ENCODE measurements at regions not wholly inside any gene's neighbourhood (a gene's known extent, or its start where the extent isn't known, plus 50 kb on each side); places are given as distances from the start of the nearest gene placed in this dataset.
"Not testable (repeated sequence)": the region's sequence is repeated elsewhere in the genome, so short reads cannot be mapped to it uniquely, and the experiment has no call there.

DNA sequence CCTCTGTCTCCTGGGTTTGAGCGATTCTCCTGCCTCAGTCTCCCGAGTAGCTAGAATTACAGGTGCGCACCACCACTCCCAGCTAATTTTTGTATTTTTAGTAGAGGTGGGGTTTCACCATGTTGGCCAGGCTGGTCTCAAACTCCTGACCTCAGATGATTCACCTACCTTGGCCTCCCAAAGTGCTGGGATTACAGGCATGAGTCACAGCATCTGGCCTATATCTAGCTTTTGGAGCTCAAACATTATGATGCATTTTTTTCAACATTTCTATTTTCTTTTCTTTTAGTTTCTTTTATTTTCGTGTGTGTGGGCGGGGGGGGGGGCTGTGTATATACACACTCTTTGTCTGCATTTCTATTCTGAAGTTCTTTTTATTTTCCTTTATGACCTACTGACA, 85.6 kb upstream of the PEG3 start:
- ATAC-seq; POLR2A ChIA-PET; DNase-seq; H3K4me3 Mint-ChIP-seq; H3K27ac Mint-ChIP-seq; H3K4me1 Mint-ChIP-seq (ENCODE audit: low read depth); H3K36me3 Mint-ChIP-seq (ENCODE audit: low read depth); CTCF ChIA-PET; H3K27me3 Mint-ChIP-seq (ENCODE audit: low read depth): not testable (repeated sequence)
- peaks cover 67% of the 10 kb centered on the region for H3K9me3 Mint-ChIP-seq (ENCODE audit: insufficient read depth)

DNA sequence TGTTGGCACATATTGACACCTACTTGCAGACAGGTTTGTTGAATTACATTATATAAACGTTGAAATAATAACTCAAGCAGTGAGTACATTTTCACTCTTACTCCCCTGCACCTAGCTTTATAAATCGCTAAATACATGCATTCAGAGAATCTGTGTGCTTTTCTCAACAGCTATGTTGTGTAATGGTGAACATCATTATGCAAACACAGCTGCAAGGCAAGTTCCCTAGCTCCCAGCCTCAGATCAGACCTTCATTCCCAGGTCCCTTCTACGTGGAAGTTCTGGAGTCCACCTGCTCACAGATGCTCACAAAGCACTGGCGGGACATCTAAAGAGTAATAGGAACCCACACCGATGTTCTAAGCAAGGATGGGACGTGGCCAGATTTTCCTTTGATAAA, 86.8 kb upstream of the PEG3 start:
- ChIA-PET POLR2A (no interaction called here), CTCF (no interaction called here)
- Mint-ChIP-seq H3K9me3 (ENCODE audit: insufficient read depth) (peaks cover 70% of the 10 kb centered on the region), H3K27me3 (ENCODE audit: low read depth) (no peaks in the 10 kb centered on the region), H3K36me3 (ENCODE audit: low read depth) (peaks cover 2% of the 10 kb centered on the region), H3K4me1 (ENCODE audit: low read depth) (no peaks in the 10 kb centered on the region), H3K4me3 (no peak overlapping the region), H3K27ac (no peak overlapping the region)
- no peak for ATAC-seq
- no peak for DNase-seq

GRCh38 chr19:56927791-56928207, 87.3 kb upstream of the PEG3 start:
- ATAC-seq (no peak), DNase-seq (no peak)
- Mint-ChIP-seq H3K9me3 (ENCODE audit: insufficient read depth) (peaks cover 70% of the 10 kb centered on the region), H3K27ac (no peak overlapping the region), H3K27me3 (ENCODE audit: low read depth) (no peaks in the 10 kb centered on the region), H3K4me3 (no peak overlapping the region), H3K36me3 (ENCODE audit: low read depth) (peaks cover 2% of the 10 kb centered on the region), H3K4me1 (ENCODE audit: low read depth) (no peaks in the 10 kb centered on the region)
- ChIA-PET CTCF (no interaction called here), POLR2A (no interaction called here)

DNA sequence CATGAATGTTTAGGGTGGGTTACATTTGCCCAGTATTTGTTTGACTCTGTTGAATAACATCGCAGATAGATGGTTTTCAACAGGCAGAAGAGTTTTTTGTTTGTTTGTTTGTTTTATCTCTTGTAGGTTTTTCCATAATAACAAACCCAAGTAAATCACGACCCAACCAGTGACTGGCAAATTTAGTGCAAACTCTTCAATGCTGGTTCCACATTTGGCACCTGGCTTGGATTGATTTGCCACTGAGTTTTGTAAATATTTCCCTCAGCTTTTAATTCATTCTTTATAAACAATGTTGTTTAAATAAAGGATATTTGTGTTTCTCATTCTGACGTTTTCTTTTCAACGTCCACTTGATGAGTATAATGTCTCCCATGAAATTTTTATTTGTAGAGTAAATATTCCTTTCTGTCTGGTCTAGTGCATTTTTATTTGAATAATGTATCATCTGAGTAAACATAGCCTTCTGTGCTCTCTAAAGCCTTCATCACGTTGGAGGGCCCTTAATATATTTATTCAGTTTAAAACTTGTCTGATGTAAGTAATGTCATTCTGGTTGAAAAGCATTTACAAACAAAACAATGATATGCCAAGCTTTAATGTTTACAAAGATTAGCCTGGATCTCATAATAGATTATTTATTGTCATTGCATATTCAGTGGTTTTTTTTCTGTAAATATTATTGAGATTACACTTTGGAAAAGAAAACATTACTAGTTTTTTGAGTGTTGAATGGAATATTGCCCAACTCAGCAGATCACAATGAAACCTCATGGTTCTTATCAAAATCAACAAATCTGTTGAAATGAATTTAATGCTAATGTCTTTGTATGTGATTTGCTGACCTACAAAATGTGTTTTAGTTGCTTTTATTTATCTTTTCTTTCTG, 90.4 kb upstream of the PEG3 start:
- no peak for DNase-seq
- ATAC-seq, result no peak
- Mint-ChIP-seq H3K4me1 (ENCODE audit: low read depth) (no peaks in the 10 kb centered on the region), H3K9me3 (ENCODE audit: insufficient read depth) (peaks cover 53% of the 10 kb centered on the region), H3K4me3 (no peak overlapping the region), H3K36me3 (ENCODE audit: low read depth) (peaks cover 2% of the 10 kb centered on the region), H3K27ac (no peak overlapping the region), H3K27me3 (ENCODE audit: low read depth) (no peaks in the 10 kb centered on the region)
- POLR2A ChIA-PET, result no interaction called here
- CTCF ChIA-PET, result no interaction called here

GRCh38 chr19:56933014-56933705, 92.6 kb upstream of the PEG3 start:
- H3K36me3 Mint-ChIP-seq (ENCODE audit: low read depth), result peaks cover under 1% of the 10 kb centered on the region
- no peaks in the 10 kb centered on the region for H3K27me3 Mint-ChIP-seq (ENCODE audit: low read depth)
- H3K4me1 Mint-ChIP-seq (ENCODE audit: low read depth), result no peaks in the 10 kb centered on the region
- ChIA-PET CTCF (no interaction called here), POLR2A (interaction anchor here (0.6 kb wide), 1 partner anchor 1207 kb away, joined by 4 read pairs; no protein-coding TSS in a partner anchor)
- no peak overlapping the region for H3K4me3 Mint-ChIP-seq
- ATAC-seq (no peak), DNase-seq (no peak)
- H3K27ac Mint-ChIP-seq, result no peak overlapping the region
- peaks cover 48% of the 10 kb centered on the region for H3K9me3 Mint-ChIP-seq (ENCODE audit: insufficient read depth)

- peaks cover 41% of the 10 kb centered on the region for H3K9me3 Mint-ChIP-seq (ENCODE audit: insufficient read depth)
- ATAC-seq (no peak), DNase-seq (no peak)
- ChIA-PET CTCF (no interaction called here), POLR2A (no interaction called here)
- no peaks in the 10 kb centered on the region for H3K4me1 Mint-ChIP-seq (ENCODE audit: low read depth)
- no peaks in the 10 kb centered on the region for H3K36me3 Mint-ChIP-seq (ENCODE audit: low read depth)
- no peak overlapping the region for H3K4me3 Mint-ChIP-seq
- H3K27ac Mint-ChIP-seq, result no peak overlapping the region
- H3K27me3 Mint-ChIP-seq (ENCODE audit: low read depth), result no peaks in the 10 kb centered on the region
Measured at GRCh38 chr19:56934438-56935090, 94.0 kb upstream of the PEG3 start.

DNA sequence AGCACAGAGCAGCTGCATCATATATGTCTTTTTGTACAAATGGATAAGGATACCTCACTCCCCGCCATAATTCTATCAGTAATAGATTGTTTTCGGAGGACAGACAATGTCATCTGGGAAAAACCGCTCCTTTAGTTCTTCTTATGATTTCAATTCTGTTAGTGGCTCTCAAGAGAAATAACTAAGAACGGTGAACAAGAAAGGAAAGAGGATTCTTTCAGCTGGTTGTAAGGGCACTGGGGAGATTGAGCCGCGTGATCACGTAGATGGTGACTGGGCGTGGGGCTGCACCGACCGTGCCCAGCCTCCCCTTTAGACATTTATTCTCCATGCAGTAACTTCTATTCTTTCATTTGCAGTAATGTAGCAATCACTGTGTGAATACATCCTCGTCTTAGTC, 99.4 kb upstream of the PEG3 start:
- Mint-ChIP-seq H3K9me3 (ENCODE audit: insufficient read depth) (peaks cover 47% of the 10 kb centered on the region), H3K27ac (no peak overlapping the region), H3K4me1 (ENCODE audit: low read depth) (no peaks in the 10 kb centered on the region), H3K27me3 (ENCODE audit: low read depth) (no peaks in the 10 kb centered on the region), H3K36me3 (ENCODE audit: low read depth) (no peaks in the 10 kb centered on the region), H3K4me3 (no peak overlapping the region)
- POLR2A ChIA-PET, result no interaction called here
- no peak for ATAC-seq
- DNase-seq, result no peak
- CTCF ChIA-PET, result no interaction called here

DNA sequence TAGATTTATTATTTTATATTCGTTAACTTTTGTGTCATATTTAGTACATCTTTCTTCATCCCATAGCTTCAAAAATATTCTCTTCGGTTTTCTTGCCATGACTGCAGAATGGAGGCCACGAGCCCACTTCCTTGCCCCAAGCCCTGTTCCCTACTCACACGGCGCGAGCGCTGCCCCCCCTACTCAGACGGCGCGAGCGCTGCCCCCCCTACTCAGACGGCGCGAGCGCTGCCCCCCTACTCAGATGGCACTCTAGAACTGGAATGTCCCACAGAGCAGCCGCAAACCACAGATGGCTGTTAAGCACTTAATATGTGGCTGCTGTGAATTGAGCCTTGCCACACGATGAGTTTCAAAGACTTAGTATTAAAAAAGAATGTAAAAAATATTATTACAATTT, 102.2 kb upstream of the PEG3 start:
- Mint-ChIP-seq H3K36me3 (ENCODE audit: low read depth) (no peaks in the 10 kb centered on the region), H3K27ac (no peak overlapping the region), H3K27me3 (ENCODE audit: low read depth) (no peaks in the 10 kb centered on the region), H3K9me3 (ENCODE audit: insufficient read depth) (peaks cover 42% of the 10 kb centered on the region), H3K4me1 (ENCODE audit: low read depth) (no peaks in the 10 kb centered on the region), H3K4me3 (no peak overlapping the region)
- ChIA-PET POLR2A (no interaction called here), CTCF (no interaction called here)
- DNase-seq (no peak), ATAC-seq (no peak)

GRCh38 chr19:56946159-56946558, 105.6 kb upstream of the PEG3 start:
- ChIA-PET CTCF (no interaction called here), POLR2A (no interaction called here)
- Mint-ChIP-seq H3K36me3 (ENCODE audit: low read depth) (no peaks in the 10 kb centered on the region), H3K9me3 (ENCODE audit: insufficient read depth) (peaks cover 46% of the 10 kb centered on the region), H3K27ac (no peak overlapping the region), H3K4me1 (ENCODE audit: low read depth) (no peaks in the 10 kb centered on the region), H3K27me3 (ENCODE audit: low read depth) (no peaks in the 10 kb centered on the region), H3K4me3 (no peak overlapping the region)
- no peak for ATAC-seq
- no peak for DNase-seq

- H3K27me3 Mint-ChIP-seq (ENCODE audit: low read depth), result no peaks in the 10 kb centered on the region
- peaks cover 44% of the 10 kb centered on the region for H3K9me3 Mint-ChIP-seq (ENCODE audit: insufficient read depth)
Measured at GRCh38 chr19:56947206-56947605, 106.7 kb upstream of the PEG3 start.

DNA sequence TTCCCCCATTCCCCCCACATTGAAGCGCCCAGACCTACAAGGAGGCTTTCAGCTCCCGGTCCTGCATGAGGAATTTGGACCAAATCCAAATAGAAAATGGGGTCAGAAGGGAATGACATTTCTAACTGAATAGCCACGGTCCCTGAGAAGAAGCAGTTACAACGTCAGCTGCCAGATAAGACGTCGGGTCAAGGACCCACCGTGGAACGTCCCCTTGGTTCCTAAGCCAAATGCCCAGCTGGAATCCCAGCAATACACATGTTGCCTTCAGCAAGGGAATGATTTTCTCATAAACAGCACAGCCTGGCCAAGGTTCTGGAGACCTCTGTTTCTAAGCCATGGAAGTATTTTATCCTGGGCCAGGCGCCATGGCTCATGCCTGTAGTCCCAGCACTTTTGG, 109.1 kb upstream of the PEG3 start:
- no peak overlapping the region for H3K4me3 Mint-ChIP-seq
- H3K9me3 Mint-ChIP-seq (ENCODE audit: insufficient read depth), result peaks cover 40% of the 10 kb centered on the region
- H3K4me1 Mint-ChIP-seq (ENCODE audit: low read depth), result no peaks in the 10 kb centered on the region
- no peaks in the 10 kb centered on the region for H3K27me3 Mint-ChIP-seq (ENCODE audit: low read depth)
- H3K27ac Mint-ChIP-seq, result no peak overlapping the region
- ChIA-PET POLR2A (no interaction called here), CTCF (no interaction called here)
- DNase-seq (no peak), ATAC-seq (no peak)
- H3K36me3 Mint-ChIP-seq (ENCODE audit: low read depth), result no peaks in the 10 kb centered on the region

More at GRCh38 chr19:56947206-56947605, 106.7 kb upstream of the PEG3 start:
- POLR2A ChIA-PET, result no interaction called here
- Mint-ChIP-seq H3K36me3 (ENCODE audit: low read depth) (no peaks in the 10 kb centered on the region), H3K27ac (no peak overlapping the region), H3K4me1 (ENCODE audit: low read depth) (no peaks in the 10 kb centered on the region), H3K4me3 (no peak overlapping the region)
- no peak for DNase-seq
- ATAC-seq, result no peak
- CTCF ChIA-PET, result no interaction called here

GRCh38 chr19:56951672-56952071, 111.1 kb upstream of the PEG3 start:
- ChIA-PET POLR2A (no interaction called here), CTCF (no interaction called here)
- Mint-ChIP-seq H3K36me3 (ENCODE audit: low read depth) (peaks cover 3% of the 10 kb centered on the region), H3K4me1 (ENCODE audit: low read depth) (no peaks in the 10 kb centered on the region), H3K27ac (no peak overlapping the region), H3K4me3 (no peak overlapping the region), H3K27me3 (ENCODE audit: low read depth) (no peaks in the 10 kb centered on the region), H3K9me3 (ENCODE audit: insufficient read depth) (peaks cover 47% of the 10 kb centered on the region)
- no peak for ATAC-seq
- DNase-seq, result no peak

Measured in activated CD8-positive, alpha-beta T cell treated with anti-CD3 and anti-CD28 coated beads, Interleukin-2, amount 10 ng/mL, durations not matched to agents 7 days and 5 days (primary cell).